ENCODE measurements at regions not wholly inside any gene's neighbourhood (a gene's known extent, or its start where the extent isn't known, plus 50 kb on each side); places are given as distances from the start of the nearest gene placed in this dataset.

GRCh38 chr15:31847961-31848360, 182.4 kb upstream of the CHRNA7 start:
- Mint-ChIP-seq H3K36me3 (ENCODE audit: low read depth) (peaks cover 9% of the 10 kb centered on the region), H3K9me3 (peaks cover 5% of the 10 kb centered on the region), H3K4me1 (peaks cover 1% of the 10 kb centered on the region), H3K27ac (ENCODE audit: unreplicated experiment) (no peak overlapping the region), H3K4me3 (no peak overlapping the region), H3K27me3 (ENCODE audit: low read depth) (no peaks in the 10 kb centered on the region)
- no peak for TF ChIP-seq CTCF (conservative IDR thresholded peaks at IDR 0.05)
- DNase-seq (ENCODE audit: low read depth, low spot score): no peak

GRCh38 chr15:31848621-31849020, 181.7 kb upstream of the CHRNA7 start:
- Mint-ChIP-seq H3K4me3 (no peak overlapping the region), H3K4me1 (peaks cover 8% of the 10 kb centered on the region), H3K36me3 (ENCODE audit: low read depth) (peaks cover 9% of the 10 kb centered on the region), H3K9me3 (peaks cover 5% of the 10 kb centered on the region), H3K27ac (ENCODE audit: unreplicated experiment) (no peak overlapping the region), H3K27me3 (ENCODE audit: low read depth) (no peaks in the 10 kb centered on the region)
- DNase-seq (ENCODE audit: low read depth, low spot score): no peak
- no peak for TF ChIP-seq CTCF (conservative IDR thresholded peaks at IDR 0.05)

GRCh38 chr15:31852933-31853799, 177.1 kb upstream of the CHRNA7 start:
- peaks cover 3% of the 10 kb centered on the region for H3K27me3 Mint-ChIP-seq (ENCODE audit: low read depth)
- peaks cover 8% of the 10 kb centered on the region for H3K9me3 Mint-ChIP-seq
- peaks cover 13% of the 10 kb centered on the region for H3K4me1 Mint-ChIP-seq
- peaks cover 6% of the 10 kb centered on the region for H3K36me3 Mint-ChIP-seq (ENCODE audit: low read depth)
- H3K4me3 Mint-ChIP-seq: no peak overlapping the region
- no peak for TF ChIP-seq CTCF (conservative IDR thresholded peaks at IDR 0.05)
- DNase-seq (ENCODE audit: low read depth, low spot score): no peak
- peak overlapping the region; percentile 85 for H3K27ac Mint-ChIP-seq (ENCODE audit: unreplicated experiment)

- H3K27me3 Mint-ChIP-seq (ENCODE audit: low read depth): peaks cover 3% of the 10 kb centered on the region
- no peaks in the 10 kb centered on the region for H3K36me3 Mint-ChIP-seq (ENCODE audit: low read depth)
- peaks cover 4% of the 10 kb centered on the region for H3K9me3 Mint-ChIP-seq
- no peak for TF ChIP-seq CTCF (conservative IDR thresholded peaks at IDR 0.05)
- DNase-seq (ENCODE audit: low read depth, low spot score): no peak
- peaks cover 13% of the 10 kb centered on the region for H3K4me1 Mint-ChIP-seq
- H3K4me3 Mint-ChIP-seq: no peak overlapping the region
- no peak overlapping the region for H3K27ac Mint-ChIP-seq (ENCODE audit: unreplicated experiment)
Measured at GRCh38 chr15:31856581-31856980, 173.7 kb upstream of the CHRNA7 start.

GRCh38 chr15:31857194-31857593, 173.1 kb upstream of the CHRNA7 start:
- H3K27ac Mint-ChIP-seq (ENCODE audit: unreplicated experiment): no peak overlapping the region
- H3K27me3 Mint-ChIP-seq (ENCODE audit: low read depth): peaks cover 3% of the 10 kb centered on the region
- no peaks in the 10 kb centered on the region for H3K36me3 Mint-ChIP-seq (ENCODE audit: low read depth)
- peaks cover 13% of the 10 kb centered on the region for H3K4me1 Mint-ChIP-seq
- H3K4me3 Mint-ChIP-seq: no peak overlapping the region
- H3K9me3 Mint-ChIP-seq: peaks cover 7% of the 10 kb centered on the region
- no peak for DNase-seq (ENCODE audit: low read depth, low spot score)
- TF ChIP-seq CTCF (conservative IDR thresholded peaks at IDR 0.05): no peak

All from neural crest cell (in vitro differentiated cells).